OCI-LY7 (cell line): ENCODE measurements at regions not wholly inside any gene's neighbourhood (a gene's known extent, or its start where the extent isn't known, plus 50 kb on each side); places are given as distances from the start of the nearest gene placed in this dataset.

Source experiments
- BruUV-seq: library from RNA; stranded (reverse); fragments of 400-500 nt; replicated peaks from 2 replicates; lab custom pipeline; 2021; lab: Mats Ljungman, UMichigan
- CTCF ChIA-PET: fragments of 300-600 bp; sonication (Branson Sonifier 250); formaldehyde crosslinking; loops from one replicate; lab custom pipeline; 2022; ENCODE audit warnings: antibody characterized with exemption; ENCODE audit not compliant: unreplicated experiment; lab: Charles Lee
- POLR2A ChIA-PET: fragments of 300-600 bp; sonication (Branson Sonifier 250); formaldehyde crosslinking; loops from one replicate; lab custom pipeline; 2022; ENCODE audit warnings: antibody characterized with exemption; lab: Charles Lee
- DNase-seq: peaks from one replicate; pipeline ENCODE4 v3.0.0-alpha.2; 2015; ENCODE audit warnings: low spot score
- H2AFZ ChIP-seq: fragments of 200-600 bp; sonication (generic), shearing (Covaris generic); 2 replicates; pipeline ENCODE4 v1.6.1; 2014; ENCODE audit warnings: mild to moderate bottlenecking, antibody characterized with exemption, low read length, moderate library complexity
- H3K27ac ChIP-seq: fragments of 200-600 bp; sonication (generic); 2 replicates; pipeline ENCODE4 v1.5.1; 2014; ENCODE audit warnings: mixed run types, low read depth, mild to moderate bottlenecking, moderate library complexity, low read length, inconsistent platforms; ENCODE audit not compliant: poor library complexity, severe bottlenecking
- H3K36me3 ChIP-seq: fragments of 200-600 bp; sonication (generic); 2 replicates; pipeline ENCODE4 v1.6.1; 2014; ENCODE audit warnings: mild to moderate bottlenecking, antibody characterized with exemption, low read length, moderate library complexity, mixed read lengths; ENCODE audit not compliant: insufficient read depth
- H3K4me1 ChIP-seq: fragments of 200-600 bp; sonication (generic); 2 replicates; pipeline ENCODE4 v1.5.1; 2014; ENCODE audit warnings: mild to moderate bottlenecking, low read length; ENCODE audit not compliant: insufficient read depth, poor library complexity, severe bottlenecking
- H3K4me2 ChIP-seq: fragments of 200-600 bp; sonication (generic); 2 replicates; pipeline ENCODE4 v1.6.1; 2014; ENCODE audit warnings: mild to moderate bottlenecking, low read length
- H3K4me3 ChIP-seq: fragments of 200-600 bp; sonication (generic); 2 replicates; pipeline ENCODE4 v1.5.1; 2014; ENCODE audit warnings: mild to moderate bottlenecking, low read depth, low read length; ENCODE audit not compliant: poor library complexity, severe bottlenecking
- H3K79me2 ChIP-seq: fragments of 200-600 bp; sonication (generic); 2 replicates; pipeline ENCODE4 v1.6.1; 2016; ENCODE audit warnings: low read depth, mild to moderate bottlenecking, low read length, moderate library complexity, mixed read lengths; ENCODE audit not compliant: insufficient read depth
- H3K9me2 ChIP-seq: fragments of 200-600 bp; sonication (generic); 2 replicates; pipeline ENCODE4 v1.6.1; 2016; ENCODE audit warnings: mild to moderate bottlenecking, low read length, mixed read lengths; ENCODE audit not compliant: insufficient read depth
- H3K9me3 ChIP-seq: fragments of 200-600 bp; sonication (generic); 2 replicates; pipeline ENCODE4 v1.6.1; 2014; ENCODE audit warnings: mild to moderate bottlenecking, mixed run types, low read length, mixed read lengths
- H4K20me1 ChIP-seq: fragments of 200-600 bp; sonication (generic); 2 replicates; pipeline ENCODE4 v1.6.1; 2014; ENCODE audit warnings: mild to moderate bottlenecking, antibody characterized with exemption, low read length, moderate library complexity, mixed read lengths; ENCODE audit not compliant: insufficient read depth
- CTCF ChIP-seq: fragments of 200-600 bp; sonication (generic); conservative IDR thresholded peaks from 2 replicates; pipeline ENCODE4 v1.5.1; 2014; ENCODE audit warnings: mild to moderate bottlenecking, antibody characterized with exemption, low read length, moderate library complexity, mixed read lengths
- EZH2phosphoT487 ChIP-seq: fragments of 200-600 bp; sonication (generic); IDR thresholded peaks from 2 replicates; pipeline ENCODE4 v1.6.1; 2018; ENCODE audit warnings: low read depth, borderline replicate concordance, mild to moderate bottlenecking, mixed run types, antibody characterized with exemption, low read length, moderate library complexity, mixed read lengths
- intact Hi-C: fragments of 100-400 bp; cut with micrococcal nuclease; formaldehyde crosslinking; loops from one replicate; pipeline ENCODE4 v1.10.0; 2022; ENCODE audit not compliant: unreplicated experiment

DNA sequence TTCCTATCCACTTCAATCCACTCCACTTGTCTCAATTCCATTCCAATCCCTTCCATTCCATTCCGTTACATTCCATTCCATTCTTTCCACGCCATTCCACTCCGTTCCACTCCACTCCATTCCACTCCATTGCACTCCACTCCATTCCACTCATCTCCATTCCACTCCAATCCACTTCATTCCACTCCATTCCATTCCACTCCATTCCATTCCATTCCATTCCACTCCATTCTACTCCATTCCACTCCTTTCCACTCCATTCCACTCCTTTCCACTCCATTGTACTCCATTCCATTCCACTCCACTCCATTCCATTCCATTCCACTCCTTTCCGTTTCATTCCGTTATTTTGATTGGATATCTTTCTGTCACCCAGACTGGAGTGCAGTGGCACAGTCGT lies 1158.7 kb downstream of the TSPY10 start:
- H3K4me1 ChIP-seq = no peaks in the 10 kb centered on the region
- H4K20me1 ChIP-seq = no peaks in the 10 kb centered on the region
- H3K4me3 ChIP-seq = no peak overlapping the region
- DNase-seq = no peak
- intact Hi-C loops = no loop called here
- no peaks in the 10 kb centered on the region for H3K36me3 ChIP-seq
- H3K27ac ChIP-seq = no peak overlapping the region
- H3K79me2 ChIP-seq = no peaks in the 10 kb centered on the region
- no peak overlapping the region for H3K4me2 ChIP-seq
- BruUV-seq = no TSS peak
- ChIA-PET POLR2A (no interaction called here), CTCF (no interaction called here)
- no peaks in the 10 kb centered on the region for H3K9me2 ChIP-seq
- no peak overlapping the region for H2AFZ ChIP-seq
- TF ChIP-seq CTCF = no peak
- no peak for TF ChIP-seq EZH2phosphoT487
- no peaks in the 10 kb centered on the region for H3K9me3 ChIP-seq
